Activated B cell treated with CpG ODN at 0.5 μM for 24 hours (primary cell): ENCODE measurements at regions not wholly inside any gene's neighbourhood (a gene's known extent, or its start where the extent isn't known, plus 50 kb on each side); places are given as distances from the start of the nearest gene placed in this dataset.

Source experiments
- ATAC-seq: fragments of 200-7000 bp; cut with Tn5 transposase; one replicate; pipeline ENCODE4 v1.10.0; 2021; ENCODE audit warnings: low read depth, mild to moderate bottlenecking, moderate library complexity
- CTCF ChIA-PET: fragments of 350-600 bp; sonication (Branson Sonifier 250); formaldehyde crosslinking; loops from one replicate; lab custom pipeline; 2021; ENCODE audit warnings: antibody characterized with exemption; lab: Charles Lee
- POLR2A ChIA-PET: fragments of 350-600 bp; sonication (Branson Sonifier 250); formaldehyde crosslinking; loops from one replicate; lab custom pipeline; 2021; ENCODE audit warnings: antibody characterized with exemption; lab: Charles Lee
- DNase-seq: peaks from one replicate; pipeline ENCODE4 v3.0.0; 2022
- H3K27ac Mint-ChIP-seq: one replicate; pipeline ENCODE4 v1.8.0; 2020; ENCODE audit warnings: mixed read lengths
- H3K27me3 Mint-ChIP-seq: one replicate; pipeline ENCODE4 v1.8.0; 2021; ENCODE audit warnings: mixed read lengths
- H3K36me3 Mint-ChIP-seq: one replicate; pipeline ENCODE4 v1.8.0; 2021; ENCODE audit warnings: low read depth, mixed read lengths
- H3K4me1 Mint-ChIP-seq: one replicate; pipeline ENCODE4 v1.8.0; 2021; ENCODE audit warnings: mixed read lengths
- H3K4me3 Mint-ChIP-seq: one replicate; pipeline ENCODE4 v1.8.0; 2020; ENCODE audit warnings: mild to moderate bottlenecking, mixed read lengths
- H3K9me3 Mint-ChIP-seq: one replicate; pipeline ENCODE4 v1.8.0; 2020; ENCODE audit warnings: mixed read lengths
- CTCF ChIP-seq: fragments of 200-600 bp; IDR thresholded peaks from one replicate; pipeline ENCODE4 v1.8.0; 2022; ENCODE audit warnings: antibody characterized with exemption, mild to moderate bottlenecking
- intact Hi-C: fragments of 100-400 bp; cut with micrococcal nuclease; formaldehyde crosslinking; loops from one replicate; pipeline ENCODE4 v1.15.1; 2024

- no peak for TF ChIP-seq CTCF
- no peak for ATAC-seq
- DNase-seq, result no peak
- POLR2A ChIA-PET, result no interaction called here
- Mint-ChIP-seq H3K27me3 (no peaks in the 10 kb centered on the region), H3K27ac (no peak overlapping the region), H3K4me3 (no peak overlapping the region), H3K4me1 (no peaks in the 10 kb centered on the region), H3K36me3 (no peaks in the 10 kb centered on the region), H3K9me3 (no peaks in the 10 kb centered on the region)
- CTCF ChIA-PET, result interaction anchor here (0.7 kb wide), 1 partner anchor 991 kb away, joined by 3 read pairs; no protein-coding TSS in a partner anchor
- intact Hi-C loops, result no loop called here
Measured at GRCh38 chr10:78203915-78204818, 170.5 kb downstream of the RPS24 start.

GRCh38 chr10:78205457-78206016 lies 171.9 kb downstream of the RPS24 start:
- H3K36me3 Mint-ChIP-seq, result no peaks in the 10 kb centered on the region
- DNase-seq (no peak), ATAC-seq (no peak)
- H3K4me1 Mint-ChIP-seq, result no peaks in the 10 kb centered on the region
- ChIA-PET POLR2A (no interaction called here), CTCF (no interaction called here)
- no peaks in the 10 kb centered on the region for H3K9me3 Mint-ChIP-seq
- TF ChIP-seq CTCF, result no peak
- no peaks in the 10 kb centered on the region for H3K27me3 Mint-ChIP-seq
- no peak overlapping the region for H3K4me3 Mint-ChIP-seq
- intact Hi-C loops, result no loop called here
- H3K27ac Mint-ChIP-seq, result no peak overlapping the region

- ChIA-PET POLR2A (no interaction called here), CTCF (no interaction called here)
- H3K9me3 Mint-ChIP-seq, result no peaks in the 10 kb centered on the region
- no peak for DNase-seq
- H3K4me3 Mint-ChIP-seq, result no peak overlapping the region
- no peak for ATAC-seq
- no peak for TF ChIP-seq CTCF
- peaks cover 2% of the 10 kb centered on the region for H3K27me3 Mint-ChIP-seq
- intact Hi-C loops, result no loop called here
- no peaks in the 10 kb centered on the region for H3K4me1 Mint-ChIP-seq
- H3K36me3 Mint-ChIP-seq, result no peaks in the 10 kb centered on the region
- H3K27ac Mint-ChIP-seq, result no peak overlapping the region
Measured at GRCh38 chr10:78207216-78207615, 173.6 kb downstream of the RPS24 start.

GRCh38 chr10:78207776-78208175 lies 174.1 kb downstream of the RPS24 start:
- no peaks in the 10 kb centered on the region for H3K4me1 Mint-ChIP-seq
- ChIA-PET CTCF (no interaction called here), POLR2A (no interaction called here)
- H3K27ac Mint-ChIP-seq, result no peak overlapping the region
- ATAC-seq (no peak), DNase-seq (no peak)
- H3K27me3 Mint-ChIP-seq, result peaks cover 2% of the 10 kb centered on the region
- no peak overlapping the region for H3K4me3 Mint-ChIP-seq
- no peaks in the 10 kb centered on the region for H3K36me3 Mint-ChIP-seq
- TF ChIP-seq CTCF, result no peak
- intact Hi-C loops, result no loop called here
- no peaks in the 10 kb centered on the region for H3K9me3 Mint-ChIP-seq

- no peak for TF ChIP-seq CTCF
- Mint-ChIP-seq H3K27ac (no peak overlapping the region), H3K4me3 (no peak overlapping the region), H3K27me3 (peaks cover 10% of the 10 kb centered on the region), H3K4me1 (no peaks in the 10 kb centered on the region), H3K9me3 (no peaks in the 10 kb centered on the region), H3K36me3 (no peaks in the 10 kb centered on the region)
- intact Hi-C loops, result loop anchor here (10.0 kb wide), 1 partner anchor 165 kb away; no protein-coding TSS in a partner anchor
- ChIA-PET CTCF (interaction anchor here (1.2 kb wide), 1 partner anchor 986 kb away, joined by 3 read pairs; no protein-coding TSS in a partner anchor), POLR2A (interaction anchor here (0.6 kb wide), 1 partner anchor 1070 kb away, joined by 4 read pairs; no protein-coding TSS in a partner anchor)
- DNase-seq, result no peak
- ATAC-seq, result no peak
Measured at GRCh38 chr10:78209970-78210369, 176.3 kb downstream of the RPS24 start.
